Activated CD8-positive, alpha-beta T cell treated with anti-CD3 and anti-CD28 coated beads, Interleukin-2, amount 10 ng/mL, durations not matched to agents 7 days and 5 days (primary cell): ENCODE measurements at regions not wholly inside any gene's neighbourhood (a gene's known extent, or its start where the extent isn't known, plus 50 kb on each side); places are given as distances from the start of the nearest gene placed in this dataset.

Experiments used
- ATAC-seq: fragments of 150-1000 bp; cut with Tn5 transposase; one replicate; pipeline ENCODE4 v1.10.0; 2021; ENCODE audit warnings: moderate library complexity
- CTCF ChIA-PET: fragments of 350-600 bp; sonication (Branson Sonifier 250); formaldehyde crosslinking; loops from one replicate; lab custom pipeline; 2021; ENCODE audit warnings: antibody characterized with exemption; lab: Charles Lee
- POLR2A ChIA-PET: fragments of 350-600 bp; sonication (Branson Sonifier 250); formaldehyde crosslinking; loops from one replicate; lab custom pipeline; 2021; ENCODE audit warnings: antibody characterized with exemption; lab: Charles Lee
- DNase-seq: peaks from one replicate; pipeline ENCODE4 v3.0.0-alpha.2; 2020
- H3K27ac Mint-ChIP-seq: one replicate; pipeline ENCODE4 v1.8.0; 2021; ENCODE audit warnings: mild to moderate bottlenecking, mixed read lengths
- H3K27me3 Mint-ChIP-seq: one replicate; pipeline ENCODE4 v1.8.0; 2021; ENCODE audit warnings: low read depth, mixed read lengths
- H3K36me3 Mint-ChIP-seq: one replicate; pipeline ENCODE4 v1.8.0; 2021; ENCODE audit warnings: low read depth, mixed read lengths
- H3K4me1 Mint-ChIP-seq: one replicate; pipeline ENCODE4 v1.8.0; 2021; ENCODE audit warnings: low read depth, mixed read lengths
- H3K4me3 Mint-ChIP-seq: one replicate; pipeline ENCODE4 v1.8.0; 2021; ENCODE audit warnings: mild to moderate bottlenecking, mixed read lengths
- H3K9me3 Mint-ChIP-seq: one replicate; pipeline ENCODE4 v1.8.0; 2022; ENCODE audit warnings: mixed read lengths; ENCODE audit not compliant: insufficient read depth

- Mint-ChIP-seq H3K36me3 (no peaks in the 10 kb centered on the region), H3K27me3 (no peaks in the 10 kb centered on the region), H3K27ac (no peak overlapping the region), H3K4me1 (no peaks in the 10 kb centered on the region), H3K4me3 (no peak overlapping the region), H3K9me3 (no peaks in the 10 kb centered on the region)
- DNase-seq, result no peak
- ATAC-seq, result no peak
- ChIA-PET POLR2A (no interaction called here), CTCF (no interaction called here)
These were observed 103.9 kb upstream of the GULP1 start for GRCh38 chr2:188187726-188188125.

- Mint-ChIP-seq H3K27me3 (no peaks in the 10 kb centered on the region), H3K4me1 (no peaks in the 10 kb centered on the region), H3K9me3 (no peaks in the 10 kb centered on the region), H3K36me3 (no peaks in the 10 kb centered on the region), H3K27ac (no peak overlapping the region), H3K4me3 (no peak overlapping the region)
- DNase-seq (no peak), ATAC-seq (no peak)
- POLR2A ChIA-PET, result no interaction called here
- CTCF ChIA-PET, result no interaction called here
These were observed 102.3 kb upstream of the GULP1 start for GRCh38 chr2:188189356-188189755.

- H3K4me1 Mint-ChIP-seq, result no peaks in the 10 kb centered on the region
- DNase-seq, result no peak
- POLR2A ChIA-PET, result no interaction called here
- no peak overlapping the region for H3K4me3 Mint-ChIP-seq
- no peaks in the 10 kb centered on the region for H3K36me3 Mint-ChIP-seq
- CTCF ChIA-PET, result no interaction called here
- no peak for ATAC-seq
- H3K27me3 Mint-ChIP-seq, result no peaks in the 10 kb centered on the region
- H3K27ac Mint-ChIP-seq, result no peak overlapping the region
- H3K9me3 Mint-ChIP-seq, result no peaks in the 10 kb centered on the region
These were observed 98.4 kb upstream of the GULP1 start for GRCh38 chr2:188193230-188193629.

GRCh38 chr2:188196343-188197008 lies 95.2 kb upstream of the GULP1 start:
- POLR2A ChIA-PET, result no interaction called here
- DNase-seq (no peak), ATAC-seq (no peak)
- H3K9me3 Mint-ChIP-seq, result no peaks in the 10 kb centered on the region
- H3K36me3 Mint-ChIP-seq, result no peaks in the 10 kb centered on the region
- H3K27ac Mint-ChIP-seq, result no peak overlapping the region
- no peak overlapping the region for H3K4me3 Mint-ChIP-seq
- H3K4me1 Mint-ChIP-seq, result no peaks in the 10 kb centered on the region
- no peaks in the 10 kb centered on the region for H3K27me3 Mint-ChIP-seq
- CTCF ChIA-PET, result no interaction called here

- Mint-ChIP-seq H3K9me3 (no peaks in the 10 kb centered on the region), H3K27ac (no peak overlapping the region), H3K4me1 (no peaks in the 10 kb centered on the region), H3K4me3 (no peak overlapping the region), H3K36me3 (no peaks in the 10 kb centered on the region), H3K27me3 (no peaks in the 10 kb centered on the region)
- CTCF ChIA-PET, result no interaction called here
- no peak for ATAC-seq
- DNase-seq, result no peak
- POLR2A ChIA-PET, result no interaction called here
These were observed 92.0 kb upstream of the GULP1 start for GRCh38 chr2:188199716-188200128.

- no peaks in the 10 kb centered on the region for H3K4me1 Mint-ChIP-seq
- H3K27me3 Mint-ChIP-seq, result no peaks in the 10 kb centered on the region
- no peaks in the 10 kb centered on the region for H3K36me3 Mint-ChIP-seq
- POLR2A ChIA-PET, result no interaction called here
- CTCF ChIA-PET, result no interaction called here
- ATAC-seq, result no peak
- no peak for DNase-seq
- no peak overlapping the region for H3K4me3 Mint-ChIP-seq
- H3K9me3 Mint-ChIP-seq, result no peaks in the 10 kb centered on the region
- no peak overlapping the region for H3K27ac Mint-ChIP-seq
These were observed 90.0 kb upstream of the GULP1 start for GRCh38 chr2:188201639-188202038.

- H3K27me3 Mint-ChIP-seq, result no peaks in the 10 kb centered on the region
- H3K4me3 Mint-ChIP-seq, result no peak overlapping the region
- H3K27ac Mint-ChIP-seq, result no peak overlapping the region
- ChIA-PET POLR2A (no interaction called here), CTCF (no interaction called here)
- DNase-seq, result no peak
- H3K9me3 Mint-ChIP-seq, result no peaks in the 10 kb centered on the region
- no peaks in the 10 kb centered on the region for H3K4me1 Mint-ChIP-seq
- ATAC-seq, result no peak
- no peaks in the 10 kb centered on the region for H3K36me3 Mint-ChIP-seq
These were observed 88.9 kb upstream of the GULP1 start for GRCh38 chr2:188202777-188203176.

- no peak overlapping the region for H3K27ac Mint-ChIP-seq
- no peak overlapping the region for H3K4me3 Mint-ChIP-seq
- no peaks in the 10 kb centered on the region for H3K36me3 Mint-ChIP-seq
- no peaks in the 10 kb centered on the region for H3K4me1 Mint-ChIP-seq
- no peak for ATAC-seq
- DNase-seq, result no peak
- no peaks in the 10 kb centered on the region for H3K27me3 Mint-ChIP-seq
- CTCF ChIA-PET, result no interaction called here
- POLR2A ChIA-PET, result no interaction called here
- no peaks in the 10 kb centered on the region for H3K9me3 Mint-ChIP-seq
These were observed 87.9 kb upstream of the GULP1 start for GRCh38 chr2:188203776-188204175.

GRCh38 chr2:188204824-188205223 lies 86.8 kb upstream of the GULP1 start:
- no peak overlapping the region for H3K27ac Mint-ChIP-seq
- H3K9me3 Mint-ChIP-seq, result no peaks in the 10 kb centered on the region
- no peaks in the 10 kb centered on the region for H3K27me3 Mint-ChIP-seq
- no peaks in the 10 kb centered on the region for H3K4me1 Mint-ChIP-seq
- no peak for DNase-seq
- ATAC-seq, result no peak
- H3K4me3 Mint-ChIP-seq, result no peak overlapping the region
- ChIA-PET POLR2A (no interaction called here), CTCF (no interaction called here)
- no peaks in the 10 kb centered on the region for H3K36me3 Mint-ChIP-seq

- Mint-ChIP-seq H3K27me3 (no peaks in the 10 kb centered on the region), H3K36me3 (no peaks in the 10 kb centered on the region), H3K9me3 (no peaks in the 10 kb centered on the region), H3K4me3 (no peak overlapping the region), H3K27ac (no peak overlapping the region), H3K4me1 (no peaks in the 10 kb centered on the region)
- ChIA-PET CTCF (no interaction called here), POLR2A (no interaction called here)
- ATAC-seq, result no peak
- no peak for DNase-seq
These were observed 84.1 kb upstream of the GULP1 start for GRCh38 chr2:188207554-188207953.

- DNase-seq, result no peak
- H3K4me3 Mint-ChIP-seq, result no peak overlapping the region
- H3K27me3 Mint-ChIP-seq, result no peaks in the 10 kb centered on the region
- no peaks in the 10 kb centered on the region for H3K36me3 Mint-ChIP-seq
- no peak for ATAC-seq
- no peak overlapping the region for H3K27ac Mint-ChIP-seq
- POLR2A ChIA-PET, result no interaction called here
- H3K4me1 Mint-ChIP-seq, result no peaks in the 10 kb centered on the region
- CTCF ChIA-PET, result no interaction called here
- H3K9me3 Mint-ChIP-seq, result no peaks in the 10 kb centered on the region
These were observed 82.5 kb upstream of the GULP1 start for GRCh38 chr2:188209218-188209617.

- no peaks in the 10 kb centered on the region for H3K9me3 Mint-ChIP-seq
- ChIA-PET POLR2A (no interaction called here), CTCF (no interaction called here)
- no peaks in the 10 kb centered on the region for H3K27me3 Mint-ChIP-seq
- H3K36me3 Mint-ChIP-seq, result no peaks in the 10 kb centered on the region
- no peak overlapping the region for H3K4me3 Mint-ChIP-seq
- H3K27ac Mint-ChIP-seq, result no peak overlapping the region
- H3K4me1 Mint-ChIP-seq, result no peaks in the 10 kb centered on the region
- DNase-seq, result no peak
- no peak for ATAC-seq
These were observed 74.4 kb upstream of the GULP1 start for GRCh38 chr2:188217264-188217663.

GRCh38 chr2:188219541-188219940 lies 72.1 kb upstream of the GULP1 start:
- Mint-ChIP-seq H3K27ac (no peak overlapping the region), H3K9me3 (no peaks in the 10 kb centered on the region), H3K27me3 (no peaks in the 10 kb centered on the region), H3K36me3 (no peaks in the 10 kb centered on the region), H3K4me1 (no peaks in the 10 kb centered on the region), H3K4me3 (no peak overlapping the region)
- DNase-seq (no peak), ATAC-seq (no peak)
- CTCF ChIA-PET, result no interaction called here
- POLR2A ChIA-PET, result no interaction called here
